ENCODE measurements at regions not wholly inside any gene's neighbourhood (a gene's known extent, or its start where the extent isn't known, plus 50 kb on each side); places are given as distances from the start of the nearest gene placed in this dataset.

GRCh38 chrX:110417128-110417527 lies 58.5 kb downstream of the RTL9 start:
- DNase-seq (ENCODE audit: low spot score) (no peak), ATAC-seq (no peak), FAIRE-seq (no peak)
- no peaks in the 10 kb centered on the region for H3K4me1 ChIP-seq (ENCODE audit: insufficient read depth, low read length)
- POLR2A ChIA-PET = no interaction called here
- no peak for TF ChIP-seq NRL (CRISPR knock-in tag; IDR thresholded peaks at IDR 0.05; ENCODE audit: borderline replicate concordance)
- TF ChIP-seq, protein P1, sequence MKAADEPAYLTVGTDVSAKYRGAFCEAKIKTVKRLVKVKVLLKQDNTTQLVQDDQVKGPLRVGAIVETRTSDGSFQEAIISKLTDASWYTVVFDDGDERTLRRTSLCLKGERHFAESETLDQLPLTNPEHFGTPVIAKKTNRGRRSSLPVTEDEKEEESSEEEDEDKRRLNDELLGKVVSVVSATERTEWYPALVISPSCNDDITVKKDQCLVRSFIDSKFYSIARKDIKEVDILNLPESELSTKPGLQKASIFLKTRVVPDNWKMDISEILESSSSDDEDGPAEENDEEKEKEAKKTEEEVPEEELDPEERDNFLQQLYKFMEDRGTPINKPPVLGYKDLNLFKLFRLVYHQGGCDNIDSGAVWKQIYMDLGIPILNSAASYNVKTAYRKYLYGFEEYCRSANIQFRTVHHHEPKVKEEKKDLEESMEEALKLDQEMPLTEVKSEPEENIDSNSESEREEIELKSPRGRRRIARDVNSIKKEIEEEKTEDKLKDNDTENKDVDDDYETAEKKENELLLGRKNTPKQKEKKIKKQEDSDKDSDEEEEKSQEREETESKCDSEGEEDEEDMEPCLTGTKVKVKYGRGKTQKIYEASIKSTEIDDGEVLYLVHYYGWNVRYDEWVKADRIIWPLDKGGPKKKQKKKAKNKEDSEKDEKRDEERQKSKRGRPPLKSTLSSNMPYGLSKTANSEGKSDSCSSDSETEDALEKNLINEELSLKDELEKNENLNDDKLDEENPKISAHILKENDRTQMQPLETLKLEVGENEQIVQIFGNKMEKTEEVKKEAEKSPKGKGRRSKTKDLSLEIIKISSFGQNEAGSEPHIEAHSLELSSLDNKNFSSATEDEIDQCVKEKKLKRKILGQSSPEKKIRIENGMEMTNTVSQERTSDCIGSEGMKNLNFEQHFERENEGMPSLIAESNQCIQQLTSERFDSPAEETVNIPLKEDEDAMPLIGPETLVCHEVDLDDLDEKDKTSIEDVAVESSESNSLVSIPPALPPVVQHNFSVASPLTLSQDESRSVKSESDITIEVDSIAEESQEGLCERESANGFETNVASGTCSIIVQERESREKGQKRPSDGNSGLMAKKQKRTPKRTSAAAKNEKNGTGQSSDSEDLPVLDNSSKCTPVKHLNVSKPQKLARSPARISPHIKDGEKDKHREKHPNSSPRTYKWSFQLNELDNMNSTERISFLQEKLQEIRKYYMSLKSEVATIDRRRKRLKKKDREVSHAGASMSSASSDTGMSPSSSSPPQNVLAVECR (CRISPR knock-in tag; IDR thresholded peaks at IDR 0.05; ENCODE audit: borderline replicate concordance) = no peak
- no peak for TF ChIP-seq AHDC1 (CRISPR knock-in tag; IDR thresholded peaks at IDR 0.05; ENCODE audit: borderline replicate concordance)
- no peak for TF ChIP-seq NR3C1 (CRISPR knock-in tag; IDR thresholded peaks at IDR 0.05)
- TF ChIP-seq DNMT3B (CRISPR knock-in tag; conservative IDR thresholded peaks at IDR 0.05) = no peak
- TF ChIP-seq PAX8 (CRISPR knock-in tag; IDR thresholded peaks at IDR 0.05; ENCODE audit: borderline replicate concordance) = no peak
- no peak for TF ChIP-seq ZC3H4 (CRISPR knock-in tag; IDR thresholded peaks at IDR 0.05; ENCODE audit: borderline replicate concordance)
- TF ChIP-seq ZNF446 (CRISPR knock-in tag; IDR thresholded peaks at IDR 0.05) = no peak
- no peak for TF ChIP-seq ARNT2 (CRISPR knock-in tag; IDR thresholded peaks at IDR 0.05; ENCODE audit: low read depth)
- TF ChIP-seq, protein P2, sequence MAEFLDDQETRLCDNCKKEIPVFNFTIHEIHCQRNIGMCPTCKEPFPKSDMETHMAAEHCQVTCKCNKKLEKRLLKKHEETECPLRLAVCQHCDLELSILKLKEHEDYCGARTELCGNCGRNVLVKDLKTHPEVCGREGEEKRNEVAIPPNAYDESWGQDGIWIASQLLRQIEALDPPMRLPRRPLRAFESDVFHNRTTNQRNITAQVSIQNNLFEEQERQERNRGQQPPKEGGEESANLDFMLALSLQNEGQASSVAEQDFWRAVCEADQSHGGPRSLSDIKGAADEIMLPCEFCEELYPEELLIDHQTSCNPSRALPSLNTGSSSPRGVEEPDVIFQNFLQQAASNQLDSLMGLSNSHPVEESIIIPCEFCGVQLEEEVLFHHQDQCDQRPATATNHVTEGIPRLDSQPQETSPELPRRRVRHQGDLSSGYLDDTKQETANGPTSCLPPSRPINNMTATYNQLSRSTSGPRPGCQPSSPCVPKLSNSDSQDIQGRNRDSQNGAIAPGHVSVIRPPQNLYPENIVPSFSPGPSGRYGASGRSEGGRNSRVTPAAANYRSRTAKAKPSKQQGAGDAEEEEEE (CRISPR knock-in tag; IDR thresholded peaks at IDR 0.05; ENCODE audit: borderline replicate concordance) = no peak
- TF ChIP-seq ZSCAN12 (CRISPR knock-in tag; IDR thresholded peaks at IDR 0.05) = no peak
- TF ChIP-seq ZNF530 (CRISPR knock-in tag; IDR thresholded peaks at IDR 0.05; ENCODE audit: low read depth) = no peak
- H3K79me2 ChIP-seq (ENCODE audit: insufficient read depth, low read length) = no peaks in the 10 kb centered on the region
- no peaks in the 10 kb centered on the region for H3K36me3 ChIP-seq (replicated peaks in 1 of 2; ENCODE audit: control insufficient read depth in 1 of 2, insufficient read depth in 2 of 2, low read length in 2 of 2)
- H3K9ac ChIP-seq (ENCODE audit: insufficient read depth, low read depth, low read length) = no peak overlapping the region
- in situ Hi-C loops (cut with HindIII; ENCODE audit: extremely low pct_ligation_motif_present, low pct_unique_long_range_greater_than_20kb) = loop anchor here (25.0 kb wide), 1 partner anchor 505 kb away; no protein-coding TSS in a partner anchor
- WGBS (ENCODE audit: low lambda C conversion rate) = 93% methylated on average over 4 of the region's 4 CpGs
- H2AFZ ChIP-seq (ENCODE audit: low read length) = no peak overlapping the region
- H3K27ac ChIP-seq (ENCODE audit: extremely low read length, insufficient read depth, low read length) = no peak overlapping the region
- no peaks in the 10 kb centered on the region for H3K27me3 ChIP-seq (ENCODE audit: control insufficient read depth in 1 of 2, insufficient read depth in 2 of 2, low read length in 2 of 2)
- intact Hi-C loops (cut with micrococcal nuclease; ENCODE audit: unreplicated experiment) = no loop called here
- H3K9me3 ChIP-seq (ENCODE audit: low read length) = no peaks in the 10 kb centered on the region
- CTCF ChIA-PET (ENCODE audit: low intra/inter-chr PET ratio, low total read pairs) = no interaction called here
- no peak overlapping the region for H3K4me3 ChIP-seq (replicated peaks in 1 of 3; ENCODE audit: insufficient read depth in 1 of 3, low read depth in 2 of 3, low read length in 3 of 3)
- no peak overlapping the region for H3K4me2 ChIP-seq (ENCODE audit: low read depth, low read length)
- no peaks in the 10 kb centered on the region for H4K20me1 ChIP-seq (ENCODE audit: insufficient read depth, low read length)
- BruUV-seq (replicated peaks) = no TSS peak

All from HepG2 (cell line).